GM18520 (cell line): ENCODE measurements at regions not wholly inside any gene's neighbourhood (a gene's known extent, or its start where the extent isn't known, plus 50 kb on each side); places are given as distances from the start of the nearest gene placed in this dataset.

Source experiments
- ATAC-seq: cut with Tn5 transposase; IDR thresholded peaks from one replicate; pipeline ENCODE4 v1.9.1; 2021; ENCODE audit not compliant: unreplicated experiment

DNA sequence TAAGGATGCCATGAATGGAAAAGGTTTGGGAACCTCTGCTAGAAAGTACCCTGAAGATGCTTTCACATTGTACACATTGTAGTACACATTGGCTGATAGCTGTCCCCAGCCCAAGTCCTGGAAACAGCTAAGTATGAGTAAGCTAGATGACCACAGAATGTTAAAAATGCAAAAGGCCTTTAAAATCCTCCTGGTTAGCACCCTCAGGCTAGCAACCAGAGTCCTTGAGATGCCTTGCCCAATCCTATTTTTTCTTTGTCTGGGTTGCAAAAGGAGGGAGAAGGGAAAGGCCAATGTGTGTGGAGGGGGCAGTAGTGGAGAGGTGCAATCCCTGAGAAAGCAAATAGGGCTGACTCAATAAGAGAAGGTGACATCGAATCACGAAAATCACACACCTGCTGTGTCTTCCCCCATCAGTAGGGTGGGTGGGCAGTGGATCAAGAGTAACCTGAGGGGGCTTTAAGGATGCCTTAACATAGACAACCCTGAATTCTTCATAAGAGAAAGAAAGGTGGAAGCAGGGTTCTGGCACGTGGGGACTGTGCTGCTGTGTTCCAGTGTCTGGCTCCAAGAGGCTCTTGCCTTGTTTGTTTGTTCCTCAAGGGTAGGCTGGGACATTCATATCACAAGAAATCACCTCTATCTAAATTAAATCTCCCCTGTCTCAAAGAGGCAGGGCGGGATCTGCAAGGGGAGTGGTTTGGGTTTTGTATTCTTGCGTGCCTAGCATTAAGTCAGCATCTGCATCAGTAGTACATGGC lies 266.2 kb upstream of the PLXNA2 start:
- ATAC-seq, result no peak

DNA sequence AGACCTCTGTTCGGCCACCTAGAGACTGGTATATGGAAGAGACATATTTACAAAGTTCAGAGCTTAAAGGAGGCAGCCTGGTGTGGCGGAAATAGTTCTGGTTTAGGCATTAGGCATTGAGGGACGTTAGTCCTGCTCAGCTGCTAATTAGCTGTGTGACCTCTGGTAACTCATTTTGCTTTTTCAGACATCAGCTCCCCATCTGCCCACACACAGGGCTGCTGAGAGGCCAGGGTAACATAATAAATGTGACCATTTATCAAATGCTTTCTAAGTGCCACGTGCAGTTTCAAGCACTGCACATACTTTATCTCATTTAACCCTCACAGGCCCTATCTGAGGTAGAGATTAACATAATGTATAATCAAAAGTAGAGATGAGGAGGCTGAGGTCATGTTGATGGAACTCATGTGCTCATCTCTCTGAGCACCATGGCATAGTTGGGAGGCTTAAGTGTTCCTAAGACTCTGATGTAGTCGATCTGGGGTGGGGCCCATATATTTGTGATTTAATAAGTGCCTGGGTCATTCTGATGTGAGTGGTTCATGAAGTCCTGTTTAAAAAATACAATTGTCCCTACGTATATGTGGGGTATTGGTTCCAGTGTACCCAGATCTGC lies 267.2 kb upstream of the PLXNA2 start:
- ATAC-seq, result no peak

GRCh38 chr1:208513799-208514198 lies 269.6 kb upstream of the PLXNA2 start:
- ATAC-seq, result no peak

GRCh38 chr1:208515129-208515528 lies 270.9 kb upstream of the PLXNA2 start:
- ATAC-seq, result no peak

- no peak for ATAC-seq
These were observed 272.6 kb upstream of the PLXNA2 start for GRCh38 chr1:208516780-208517179.

- ATAC-seq, result no peak
These were observed 276.4 kb upstream of the PLXNA2 start for GRCh38 chr1:208520438-208521099.

- no peak for ATAC-seq
These were observed 277.4 kb upstream of the PLXNA2 start for GRCh38 chr1:208521534-208521933.

- no peak for ATAC-seq
These were observed 278.8 kb upstream of the PLXNA2 start for GRCh38 chr1:208523007-208523406.

- no peak for ATAC-seq
These were observed 280.2 kb upstream of the PLXNA2 start for GRCh38 chr1:208524376-208524775.

- ATAC-seq, result no peak
These were observed 280.7 kb upstream of the PLXNA2 start for GRCh38 chr1:208524925-208525324.

DNA sequence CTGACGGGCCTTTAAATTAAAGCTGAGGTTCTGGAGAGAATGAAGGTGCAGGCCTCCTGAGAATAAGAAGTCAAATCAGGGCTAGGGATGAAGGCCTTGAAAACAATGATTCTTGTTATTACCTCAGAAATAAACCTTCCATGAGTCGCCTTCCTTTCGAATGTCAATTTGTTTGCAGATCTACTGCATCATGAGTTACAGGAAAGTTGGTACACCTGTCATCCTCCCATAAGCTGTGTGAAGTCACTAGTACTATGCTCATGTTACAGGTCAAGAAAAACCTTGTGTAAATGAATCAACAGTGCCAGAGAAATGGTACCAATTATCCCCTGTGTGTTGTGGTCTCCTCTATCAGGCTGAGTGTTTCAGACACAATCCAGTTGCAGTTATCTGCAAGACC lies 281.2 kb upstream of the PLXNA2 start:
- no peak for ATAC-seq

- ATAC-seq, result no peak
These were observed 282.5 kb upstream of the PLXNA2 start for GRCh38 chr1:208526613-208527125.

- no peak for ATAC-seq
These were observed 283.0 kb upstream of the PLXNA2 start for GRCh38 chr1:208527156-208527555.

GRCh38 chr1:208528578-208529240 lies 284.5 kb upstream of the PLXNA2 start:
- ATAC-seq, result no peak

DNA sequence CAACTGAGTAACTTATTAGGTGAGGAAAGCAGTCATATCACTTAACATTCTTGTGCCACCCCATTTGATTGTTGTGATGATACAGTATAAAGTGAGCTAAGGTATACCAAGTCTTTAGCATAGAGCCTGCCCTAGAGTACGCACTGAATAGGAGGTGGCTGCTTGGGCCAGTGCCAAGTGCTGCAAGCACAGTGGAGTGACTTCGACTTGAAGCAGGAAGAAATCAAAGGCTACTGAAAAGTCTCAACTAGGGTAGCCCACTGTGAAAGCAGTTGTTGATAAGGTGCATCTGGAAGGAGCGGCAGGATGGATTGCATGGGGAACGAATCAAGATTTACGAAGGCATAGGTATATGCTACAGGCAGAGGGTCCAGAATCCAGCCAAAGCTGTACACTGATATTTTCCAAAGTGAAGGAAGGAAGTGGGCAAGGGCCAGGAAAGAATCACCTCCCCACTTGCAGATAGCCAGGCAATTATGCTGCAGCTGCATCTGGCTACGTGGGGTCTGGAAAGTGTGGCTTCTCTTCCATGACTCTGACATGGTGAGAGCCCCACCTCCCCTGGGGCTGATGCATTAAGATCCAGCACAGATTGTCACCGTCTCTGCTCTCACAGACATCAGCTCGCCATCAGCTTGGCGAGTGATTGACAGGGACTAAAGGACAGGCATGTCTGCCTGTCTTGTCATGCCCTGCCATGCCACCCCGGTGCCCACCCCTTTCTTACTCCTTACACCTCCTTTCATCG lies 287.0 kb upstream of the PLXNA2 start:
- ATAC-seq, result no peak

DNA sequence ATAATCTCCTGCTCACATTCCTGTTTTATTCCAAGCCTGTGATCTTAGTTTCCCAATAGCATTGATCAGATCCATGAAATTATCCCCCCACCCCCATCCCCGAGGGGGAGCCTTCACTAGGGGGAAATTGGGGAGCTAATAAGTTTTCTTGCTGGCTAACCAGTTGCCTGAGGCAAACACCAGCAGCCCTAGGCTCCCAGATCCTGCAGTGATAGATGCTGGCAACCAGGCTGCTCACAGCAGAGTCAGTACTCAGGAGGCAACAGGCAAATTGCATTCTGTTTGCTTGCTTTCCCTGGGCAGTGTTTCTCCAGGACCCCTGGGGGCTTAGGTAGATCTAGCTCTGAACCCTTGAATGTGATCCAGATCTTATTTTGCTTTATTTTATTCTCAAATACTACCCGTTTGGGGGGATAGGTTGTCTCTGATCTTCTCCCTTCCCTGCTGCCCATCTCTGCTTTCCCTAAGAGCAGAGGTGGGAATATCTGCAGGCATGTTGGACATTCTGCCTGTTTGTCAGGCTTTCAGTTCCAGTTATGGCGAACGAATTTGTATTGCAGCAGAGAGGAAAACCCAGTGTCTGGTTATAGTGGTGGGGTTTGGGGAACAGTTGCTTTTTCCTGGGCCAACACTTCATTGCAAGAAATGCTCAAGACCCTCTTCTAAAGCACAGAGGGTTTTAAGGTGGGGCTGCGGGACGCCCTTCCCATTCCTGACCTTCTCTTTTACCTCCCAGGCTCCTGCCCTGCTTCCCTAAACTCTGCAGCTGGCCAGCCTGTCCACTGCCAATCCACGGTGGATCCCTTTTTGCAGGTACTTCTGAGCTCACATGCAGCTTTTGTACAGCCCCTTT lies 289.8 kb upstream of the PLXNA2 start:
- no peak for ATAC-seq

GRCh38 chr1:208534599-208534897 lies 290.4 kb upstream of the PLXNA2 start:
- no peak for ATAC-seq

DNA sequence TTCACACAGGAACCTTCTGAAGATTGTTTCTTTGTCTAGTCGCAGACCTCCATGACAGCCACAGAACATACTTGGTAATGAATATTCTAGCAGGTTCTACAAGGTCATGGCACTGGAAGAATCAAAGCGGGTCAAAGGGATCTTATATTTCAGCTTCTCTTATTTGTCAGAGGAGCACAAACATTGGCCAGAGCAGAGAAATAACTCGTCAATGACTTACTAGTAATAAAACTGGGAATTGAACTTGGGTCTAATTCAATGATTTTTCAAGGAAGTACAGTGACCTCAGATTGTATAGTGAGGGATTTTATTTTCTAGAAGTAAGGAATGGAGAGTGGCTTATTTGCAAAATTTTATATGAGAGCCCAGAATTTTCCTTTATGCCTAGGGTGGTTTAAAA lies 290.8 kb upstream of the PLXNA2 start:
- ATAC-seq, result no peak

DNA sequence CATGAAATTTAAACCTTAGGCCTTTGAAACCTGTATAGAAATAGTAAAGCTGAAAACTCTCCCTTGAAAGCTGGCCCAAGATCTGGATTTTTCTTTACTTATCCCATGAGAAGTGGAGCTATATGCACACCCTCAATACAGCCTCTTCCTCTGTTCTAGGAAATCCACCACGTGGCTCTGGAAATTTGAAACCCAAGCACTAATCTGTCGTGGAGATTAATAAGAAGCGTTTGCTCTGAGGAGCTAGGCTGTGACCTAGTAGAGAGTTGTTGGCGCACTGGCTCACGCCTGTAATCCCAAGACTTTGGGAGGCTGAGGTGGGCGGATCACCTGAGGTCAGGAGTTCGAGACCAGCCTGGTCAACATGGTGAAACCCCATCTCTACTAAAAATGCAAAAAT lies 291.3 kb upstream of the PLXNA2 start:
- ATAC-seq, result no peak

- no peak for ATAC-seq
These were observed 292.0 kb upstream of the PLXNA2 start for GRCh38 chr1:208536212-208536611.
